Natural killer cell (primary cell): ENCODE measurements at regions not wholly inside any gene's neighbourhood (a gene's known extent, or its start where the extent isn't known, plus 50 kb on each side); places are given as distances from the start of the nearest gene placed in this dataset.

Experiments
- ATAC-seq, 3 donors: fragments of 150-1000 bp in 2 of 3; fragments of 200-7000 bp in 1 of 3; cut with Tn5 transposase; 1 replicate in 1 of 3; 2 replicates in 2 of 3; pipeline ENCODE4 v1.10.0; 2021; ENCODE audit warnings: mild to moderate bottlenecking in 2 of 3, moderate library complexity in 2 of 3
- DNase-seq, 2 donors: peaks; one replicate each; pipeline versions ENCODE4 v3.0.0 to v3.0.0-alpha.2; 2013 to 2021; ENCODE audit warnings: mixed read lengths in 1 of 2
- H3K27ac ChIP-seq: one replicate; pipeline ENCODE4 v1.5.1; 2013; ENCODE audit warnings: mild to moderate bottlenecking, low read length
- H3K27me3 ChIP-seq: one replicate; pipeline ENCODE4 v1.6.1; 2013; ENCODE audit warnings: low read length; ENCODE audit not compliant: control insufficient read depth, insufficient read depth
- H3K36me3 ChIP-seq: one replicate; pipeline ENCODE4 v1.6.1; 2013; ENCODE audit warnings: low read length; ENCODE audit not compliant: control insufficient read depth, insufficient read depth
- H3K4me1 ChIP-seq: one replicate; pipeline ENCODE4 v1.6.1; 2013; ENCODE audit warnings: low read length; ENCODE audit not compliant: control insufficient read depth, insufficient read depth
- H3K4me3 ChIP-seq: one replicate; pipeline ENCODE4 v1.5.1; 2013; ENCODE audit warnings: low read length
- H3K9me3 ChIP-seq: one replicate; pipeline ENCODE4 v1.6.1; 2013; ENCODE audit warnings: low read length; ENCODE audit not compliant: control insufficient read depth, insufficient read depth
- H3K27ac Mint-ChIP-seq, 2 donors: one replicate each; pipeline ENCODE4 v1.8.0; 2022; ENCODE audit warnings: mild to moderate bottlenecking in 2 of 2, mixed read lengths in 2 of 2, moderate library complexity in 1 of 2
- H3K27me3 Mint-ChIP-seq, 2 donors: one replicate each; pipeline ENCODE4 v1.8.0; 2022; ENCODE audit warnings: low read depth in 2 of 2, mixed read lengths in 2 of 2
- H3K36me3 Mint-ChIP-seq: one replicate; pipeline ENCODE4 v1.8.0; 2022; ENCODE audit warnings: mixed read lengths
- H3K4me1 Mint-ChIP-seq, 2 donors: one replicate each; pipeline ENCODE4 v1.8.0; 2022; ENCODE audit warnings: mixed read lengths in 2 of 2
- H3K4me3 Mint-ChIP-seq: one replicate; pipeline ENCODE4 v1.8.0; 2022; ENCODE audit warnings: mild to moderate bottlenecking, moderate library complexity, mixed read lengths
- H3K9me3 Mint-ChIP-seq, 2 donors: one replicate each; pipeline ENCODE4 v1.8.0; 2022; ENCODE audit warnings: mixed read lengths in 2 of 2
- CTCF ChIP-seq: fragments of 200-600 bp; IDR thresholded peaks from one replicate; pipeline ENCODE4 v1.8.0; 2022; ENCODE audit warnings: antibody characterized with exemption
- WGBS: methylation state at CpG from one replicate; pipeline ENCODE4 v1.1.7; 2013; ENCODE audit warnings: missing lambda C conversion rate; ENCODE audit not compliant: insufficient coverage; 5-methylcytosine and 5-hydroxymethylcytosine counted together
- intact Hi-C: fragments of 100-400 bp; cut with micrococcal nuclease; formaldehyde crosslinking; loops from one replicate; pipeline ENCODE4 v1.14.2; 2022

- H3K27ac ChIP-seq: no peak overlapping the region
- Mint-ChIP-seq H3K4me1 (no peaks in the 10 kb centered on the region), H3K27me3 (peaks cover 12 to 40% of the 10 kb centered on the region in 2 donors), H3K27ac (no peak overlapping the region), H3K36me3 (no peaks in the 10 kb centered on the region), H3K9me3 (no peaks in the 10 kb centered on the region), H3K4me3 (no peak overlapping the region)
- no peaks in the 10 kb centered on the region for H3K36me3 ChIP-seq
- no peak overlapping the region for H3K4me3 ChIP-seq
- no peaks in the 10 kb centered on the region for H3K27me3 ChIP-seq
- no peak for ATAC-seq
- 100% methylated on average over 1 of the region's 2 CpGs for WGBS
- no peaks in the 10 kb centered on the region for H3K4me1 ChIP-seq
- no peaks in the 10 kb centered on the region for H3K9me3 ChIP-seq
- no peak for DNase-seq
- no peak for TF ChIP-seq CTCF
- intact Hi-C loops: no loop called here
These were observed 337.1 kb downstream of the HHIPL2 start for GRCh38 chr1:222210776-222211175.

DNA sequence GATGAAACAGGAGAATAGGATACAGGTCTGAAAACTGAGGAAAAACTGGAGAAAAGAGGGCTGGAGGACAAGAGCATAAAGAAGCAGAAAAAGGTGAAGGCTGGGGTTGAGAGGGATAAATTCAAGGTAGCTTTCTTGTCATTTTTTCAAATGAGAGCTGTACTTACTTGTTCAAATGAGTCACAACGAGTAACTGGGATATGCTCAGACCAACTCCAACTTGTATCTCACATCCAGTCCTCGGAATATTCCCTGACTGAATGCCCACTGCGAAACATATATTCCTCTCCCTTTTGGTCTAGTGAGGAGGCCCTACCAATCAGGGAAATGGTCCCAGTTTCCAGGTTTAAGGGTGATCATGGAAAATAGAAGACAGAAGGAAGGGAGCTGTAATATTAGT, 343.4 kb downstream of the HHIPL2 start:
- WGBS: 69% methylated on average over 3 of the region's 3 CpGs
- H3K36me3 Mint-ChIP-seq: no peaks in the 10 kb centered on the region
- no peaks in the 10 kb centered on the region for H3K9me3 ChIP-seq
- TF ChIP-seq CTCF: no peak
- no peak overlapping the region for H3K4me3 ChIP-seq
- intact Hi-C loops: no loop called here
- no peak for ATAC-seq
- no peaks in the 10 kb centered on the region for H3K4me1 Mint-ChIP-seq
- no peaks in the 10 kb centered on the region for H3K9me3 Mint-ChIP-seq
- H3K27ac Mint-ChIP-seq: no peak overlapping the region
- peaks cover 4 to 12% of the 10 kb centered on the region in 2 donors for H3K27me3 Mint-ChIP-seq
- no peaks in the 10 kb centered on the region for H3K36me3 ChIP-seq
- no peak for DNase-seq
- no peaks in the 10 kb centered on the region for H3K27me3 ChIP-seq
- no peak overlapping the region for H3K4me3 Mint-ChIP-seq
- no peaks in the 10 kb centered on the region for H3K4me1 ChIP-seq
- no peak overlapping the region for H3K27ac ChIP-seq

DNA sequence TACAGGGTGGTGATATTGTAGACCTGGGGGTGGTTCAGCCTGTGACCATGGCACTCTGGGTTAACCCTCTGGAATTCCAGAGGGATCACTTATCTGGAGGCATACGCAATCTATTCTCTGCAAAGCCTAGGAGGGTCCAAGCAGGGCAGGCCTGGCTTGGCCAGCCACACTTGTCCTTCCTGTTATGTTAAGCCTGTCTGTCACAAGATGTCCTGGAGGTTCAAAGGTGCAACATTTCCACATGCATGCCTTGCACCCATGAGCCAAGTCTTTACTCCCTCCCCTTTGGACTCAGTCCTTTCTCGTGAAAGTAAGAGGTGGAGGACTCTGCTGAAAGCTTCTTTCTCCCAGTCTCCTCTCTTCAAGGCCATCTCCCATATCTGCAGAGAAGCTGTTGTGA, 345.1 kb downstream of the HHIPL2 start:
- Mint-ChIP-seq H3K4me3 (no peak overlapping the region), H3K4me1 (no peaks in the 10 kb centered on the region), H3K27me3 (peaks cover 4 to 17% of the 10 kb centered on the region in 2 donors), H3K9me3 (no peaks in the 10 kb centered on the region), H3K27ac (no peak overlapping the region), H3K36me3 (no peaks in the 10 kb centered on the region)
- Histone ChIP-seq H3K4me1 (no peaks in the 10 kb centered on the region), H3K36me3 (no peaks in the 10 kb centered on the region), H3K27me3 (no peaks in the 10 kb centered on the region), H3K27ac (no peak overlapping the region), H3K4me3 (no peak overlapping the region), H3K9me3 (no peaks in the 10 kb centered on the region)
- DNase-seq: no peak
- TF ChIP-seq CTCF: no peak
- WGBS: 88% methylated on average over 2 of the region's 2 CpGs
- ATAC-seq: no peak
- intact Hi-C loops: no loop called here

GRCh38 chr1:222196736-222197135, 351.2 kb downstream of the HHIPL2 start:
- H3K9me3 Mint-ChIP-seq: no peaks in the 10 kb centered on the region
- no peaks in the 10 kb centered on the region for H3K36me3 ChIP-seq

More at GRCh38 chr1:222196736-222197135, 351.2 kb downstream of the HHIPL2 start:
- Mint-ChIP-seq H3K4me3 (no peak overlapping the region), H3K4me1 (no peaks in the 10 kb centered on the region), H3K27me3 (peaks cover 8 to 10% of the 10 kb centered on the region in 2 donors), H3K27ac (no peak overlapping the region), H3K36me3 (no peaks in the 10 kb centered on the region)
- Histone ChIP-seq H3K4me1 (no peaks in the 10 kb centered on the region), H3K4me3 (no peak overlapping the region), H3K9me3 (no peaks in the 10 kb centered on the region), H3K27ac (no peak overlapping the region), H3K27me3 (no peaks in the 10 kb centered on the region)
- TF ChIP-seq CTCF: no peak
- ATAC-seq (no peak), DNase-seq (no peak)
- WGBS: 96% methylated on average over 4 of the region's 4 CpGs
- intact Hi-C loops: no loop called here
